ENCODE measurements at regions not wholly inside any gene's neighbourhood (a gene's known extent, or its start where the extent isn't known, plus 50 kb on each side); places are given as distances from the start of the nearest gene placed in this dataset.

DNA sequence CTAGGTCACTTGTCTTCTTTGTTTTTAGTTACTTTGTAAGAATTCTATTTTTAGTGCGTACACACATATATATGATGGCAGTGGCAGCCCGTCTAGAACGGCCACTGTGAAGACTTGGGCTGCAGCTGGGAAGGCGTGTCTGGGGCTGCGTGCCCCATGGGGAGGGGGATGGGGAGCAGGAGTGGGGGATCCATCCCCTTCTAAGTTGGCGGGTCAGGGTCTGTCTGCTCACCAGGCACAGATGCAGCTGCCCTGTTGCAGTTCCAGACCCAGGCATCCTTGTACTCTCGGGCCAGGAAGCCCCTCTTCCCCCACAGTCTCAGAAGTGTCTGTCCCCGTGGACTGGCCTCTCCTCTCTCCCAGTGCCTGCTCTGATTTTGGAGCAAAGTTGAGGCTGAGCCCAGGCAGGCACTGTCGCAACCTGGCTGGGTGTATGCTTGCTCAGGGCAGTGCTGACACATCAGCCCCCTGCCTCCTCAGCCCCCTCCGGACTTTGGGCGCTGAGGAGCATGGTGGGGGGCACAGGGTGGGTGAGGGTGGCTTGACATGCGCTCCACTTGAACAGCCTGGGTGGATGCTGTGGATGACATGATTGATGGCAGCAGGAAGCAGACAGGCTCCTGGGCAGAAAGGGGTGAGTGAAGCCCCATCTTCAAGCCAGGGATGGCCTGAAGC lies 271.2 kb upstream of the NAV3 start:
- H3K4me3 ChIP-seq (replicated peaks; ENCODE audit: low read depth, low read length): no peak overlapping the region
- H3K36me3 ChIP-seq (ENCODE audit: control insufficient read depth, insufficient read depth, low read length): no peaks in the 10 kb centered on the region
- DNase-seq (ENCODE audit: extremely low read depth, insufficient read length): no peak
- TF ChIP-seq, protein P1, sequence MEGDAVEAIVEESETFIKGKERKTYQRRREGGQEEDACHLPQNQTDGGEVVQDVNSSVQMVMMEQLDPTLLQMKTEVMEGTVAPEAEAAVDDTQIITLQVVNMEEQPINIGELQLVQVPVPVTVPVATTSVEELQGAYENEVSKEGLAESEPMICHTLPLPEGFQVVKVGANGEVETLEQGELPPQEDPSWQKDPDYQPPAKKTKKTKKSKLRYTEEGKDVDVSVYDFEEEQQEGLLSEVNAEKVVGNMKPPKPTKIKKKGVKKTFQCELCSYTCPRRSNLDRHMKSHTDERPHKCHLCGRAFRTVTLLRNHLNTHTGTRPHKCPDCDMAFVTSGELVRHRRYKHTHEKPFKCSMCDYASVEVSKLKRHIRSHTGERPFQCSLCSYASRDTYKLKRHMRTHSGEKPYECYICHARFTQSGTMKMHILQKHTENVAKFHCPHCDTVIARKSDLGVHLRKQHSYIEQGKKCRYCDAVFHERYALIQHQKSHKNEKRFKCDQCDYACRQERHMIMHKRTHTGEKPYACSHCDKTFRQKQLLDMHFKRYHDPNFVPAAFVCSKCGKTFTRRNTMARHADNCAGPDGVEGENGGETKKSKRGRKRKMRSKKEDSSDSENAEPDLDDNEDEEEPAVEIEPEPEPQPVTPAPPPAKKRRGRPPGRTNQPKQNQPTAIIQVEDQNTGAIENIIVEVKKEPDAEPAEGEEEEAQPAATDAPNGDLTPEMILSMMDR (IDR thresholded peaks at IDR 0.05; ENCODE audit: insufficient read depth, low read length, poor library complexity, severe bottlenecking): no peak
- H3K27me3 ChIP-seq (replicated peaks; ENCODE audit: control insufficient read depth, insufficient read depth, low read length): no peaks in the 10 kb centered on the region

DNA sequence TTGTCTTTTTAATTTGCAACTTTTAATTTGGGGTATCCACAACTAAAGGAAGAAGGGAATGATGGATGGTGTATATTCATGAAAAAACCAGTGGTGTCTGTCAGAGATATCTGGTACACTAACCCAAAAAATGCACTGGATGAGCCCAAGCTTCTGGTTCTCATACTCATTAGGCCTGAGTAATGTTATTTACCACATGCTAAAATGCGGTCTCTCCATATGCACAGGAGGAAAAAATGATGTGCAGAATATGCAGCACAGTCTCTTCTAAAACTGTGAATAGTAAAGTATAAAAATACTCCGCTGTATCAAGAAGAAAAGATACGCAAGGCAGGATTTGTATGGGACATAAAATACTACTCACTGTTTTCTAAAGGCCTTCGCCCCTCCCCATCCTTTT lies 275.6 kb upstream of the NAV3 start:
- H3K27me3 ChIP-seq (replicated peaks; ENCODE audit: control insufficient read depth, insufficient read depth, low read length): no peaks in the 10 kb centered on the region
- TF ChIP-seq, protein P1 (IDR thresholded peaks at IDR 0.05; ENCODE audit: insufficient read depth, low read length, poor library complexity, severe bottlenecking): no peak
- no peaks in the 10 kb centered on the region for H3K36me3 ChIP-seq (ENCODE audit: control insufficient read depth, insufficient read depth, low read length)
- DNase-seq (ENCODE audit: extremely low read depth, insufficient read length): no peak
- no peak overlapping the region for H3K4me3 ChIP-seq (replicated peaks; ENCODE audit: low read depth, low read length)

DNA sequence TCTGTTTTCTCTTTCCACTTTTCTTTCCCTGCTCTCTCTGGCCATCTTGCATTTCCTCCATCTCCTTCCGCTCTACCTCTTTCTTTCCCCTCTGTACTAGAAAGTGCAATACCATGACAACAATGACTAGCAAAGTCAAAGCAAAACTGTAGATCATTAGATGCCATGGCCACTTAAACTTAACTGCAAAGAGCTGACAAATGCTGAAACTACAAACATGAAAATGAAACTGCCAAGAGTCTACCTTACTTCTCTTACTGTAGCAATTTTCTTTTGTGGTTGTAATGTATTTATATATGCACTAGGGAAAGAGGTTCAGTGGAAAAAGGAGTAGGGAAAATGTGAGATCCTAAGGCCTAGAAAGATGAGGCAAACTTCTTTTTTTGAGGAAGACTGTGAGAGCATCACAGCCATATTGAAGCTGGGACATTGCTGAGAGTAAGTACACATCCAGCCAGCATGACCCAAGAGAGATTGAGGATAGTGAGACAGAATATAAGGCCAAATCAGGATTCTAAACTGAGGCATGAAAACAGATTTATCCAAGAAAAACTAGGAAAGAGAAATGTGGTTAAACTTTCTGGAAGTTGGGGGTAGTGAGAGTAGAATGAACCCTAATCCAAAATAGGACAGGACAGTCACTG lies 276.6 kb upstream of the NAV3 start:
- H3K27me3 ChIP-seq (replicated peaks; ENCODE audit: control insufficient read depth, insufficient read depth, low read length): no peaks in the 10 kb centered on the region
- DNase-seq (ENCODE audit: extremely low read depth, insufficient read length): peak; percentile 34
- TF ChIP-seq, protein P1 (IDR thresholded peaks at IDR 0.05; ENCODE audit: insufficient read depth, low read length, poor library complexity, severe bottlenecking): no peak

DNA sequence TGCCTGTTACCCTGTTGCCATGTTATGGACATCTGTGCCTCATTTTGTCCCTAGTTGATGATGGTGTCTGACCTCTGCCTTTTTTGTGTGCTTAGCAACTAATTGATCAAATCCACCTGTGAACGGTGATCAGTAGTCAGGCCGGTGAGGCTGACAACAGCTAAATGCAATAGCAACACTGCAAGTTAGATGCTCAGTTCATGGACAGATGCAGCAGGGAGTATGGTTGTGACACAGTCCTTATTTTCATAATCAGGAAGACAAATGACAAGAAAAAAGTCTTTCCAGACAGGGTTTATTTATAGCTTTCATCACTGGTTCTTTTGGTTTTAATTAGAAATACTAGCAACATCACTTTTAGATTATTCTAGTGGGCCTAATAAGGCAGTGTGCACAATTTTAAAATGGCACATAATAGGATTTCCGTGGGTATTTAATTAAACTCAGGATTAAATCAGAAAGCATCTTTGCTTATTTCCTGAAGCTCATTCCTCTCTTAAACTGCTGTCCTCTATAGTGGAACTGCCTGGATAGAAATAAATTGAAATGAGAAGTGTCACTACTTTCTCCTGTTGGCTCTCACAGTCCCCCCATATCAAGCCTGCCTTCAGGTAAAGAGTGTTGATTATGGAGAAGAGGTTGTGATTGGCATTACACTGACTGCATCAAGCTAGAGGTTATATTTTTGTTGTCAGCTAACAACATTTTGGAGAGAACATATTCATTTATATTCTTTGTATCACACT lies 281.1 kb upstream of the NAV3 start:
- Histone ChIP-seq H3K4me3 (replicated peaks; ENCODE audit: low read depth, low read length) (no peak overlapping the region), H3K36me3 (ENCODE audit: control insufficient read depth, insufficient read depth, low read length) (no peaks in the 10 kb centered on the region), H3K27me3 (replicated peaks; ENCODE audit: control insufficient read depth, insufficient read depth, low read length) (no peaks in the 10 kb centered on the region)
- TF ChIP-seq, protein P1 (IDR thresholded peaks at IDR 0.05; ENCODE audit: insufficient read depth, low read length, poor library complexity, severe bottlenecking): no peak
- DNase-seq (ENCODE audit: extremely low read depth, insufficient read length): no peak

More for the DNA sequence above, 276.6 kb upstream of the NAV3 start:
- Histone ChIP-seq H3K4me3 (replicated peaks; ENCODE audit: low read depth, low read length) (no peak overlapping the region), H3K36me3 (ENCODE audit: control insufficient read depth, insufficient read depth, low read length) (no peaks in the 10 kb centered on the region)

DNA sequence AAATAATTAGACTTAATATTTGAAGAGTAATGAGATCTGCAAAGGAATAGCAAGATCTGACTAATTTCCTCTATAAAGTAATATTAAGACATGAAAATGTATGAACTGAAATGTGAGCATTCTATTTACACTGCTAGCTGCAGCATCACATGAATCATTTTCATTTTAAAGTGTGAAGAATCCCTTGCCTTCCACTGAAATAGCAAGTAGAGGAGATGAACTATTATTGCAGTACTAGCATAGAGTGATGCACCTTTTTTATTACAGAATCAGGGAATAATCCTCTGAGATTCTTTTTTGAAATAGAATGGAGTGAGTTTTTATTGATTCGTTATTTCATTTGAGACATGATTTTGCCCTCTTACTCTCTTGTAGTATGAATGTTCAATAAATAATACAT lies 281.9 kb upstream of the NAV3 start:
- Histone ChIP-seq H3K36me3 (ENCODE audit: control insufficient read depth, insufficient read depth, low read length) (no peaks in the 10 kb centered on the region), H3K4me3 (replicated peaks; ENCODE audit: low read depth, low read length) (no peak overlapping the region), H3K27me3 (replicated peaks; ENCODE audit: control insufficient read depth, insufficient read depth, low read length) (no peaks in the 10 kb centered on the region)
- no peak for DNase-seq (ENCODE audit: extremely low read depth, insufficient read length)
- TF ChIP-seq, protein P1 (IDR thresholded peaks at IDR 0.05; ENCODE audit: insufficient read depth, low read length, poor library complexity, severe bottlenecking): no peak
